ENCODE measurements at regions not wholly inside any gene's neighbourhood (a gene's known extent, or its start where the extent isn't known, plus 50 kb on each side); places are given as distances from the start of the nearest gene placed in this dataset.

DNA sequence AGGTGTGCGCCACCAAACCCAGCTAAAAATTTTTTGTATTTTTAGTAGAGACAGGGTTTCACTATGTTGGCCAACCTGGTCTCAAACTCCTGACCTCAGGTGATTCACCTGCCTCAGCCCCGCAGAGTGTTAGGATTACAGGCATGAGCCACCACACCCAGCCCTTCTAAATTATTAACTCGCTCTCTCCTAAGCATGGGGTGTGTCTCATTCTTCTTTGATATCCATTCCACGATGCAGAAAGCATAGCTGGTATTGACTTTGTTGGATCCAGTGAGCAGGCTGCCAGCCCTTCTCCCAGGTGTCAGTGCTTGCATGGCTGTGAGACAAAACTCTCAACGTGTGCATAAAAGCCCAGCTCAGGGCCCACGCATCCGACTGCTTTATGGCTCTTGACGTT lies 254.1 kb upstream of the PFKP start:
- TF ChIP-seq ZNF274 (IDR thresholded peaks at IDR 0.05; ENCODE audit: low read depth, low read length) (no peak), YY1 (IDR thresholded peaks at IDR 0.05; ENCODE audit: insufficient read depth, insufficient read length) (no peak)

Measured in NT2/D1 (cell line).